ENCODE measurements at regions not wholly inside any gene's neighbourhood (a gene's known extent, or its start where the extent isn't known, plus 50 kb on each side); places are given as distances from the start of the nearest gene placed in this dataset.

DNA sequence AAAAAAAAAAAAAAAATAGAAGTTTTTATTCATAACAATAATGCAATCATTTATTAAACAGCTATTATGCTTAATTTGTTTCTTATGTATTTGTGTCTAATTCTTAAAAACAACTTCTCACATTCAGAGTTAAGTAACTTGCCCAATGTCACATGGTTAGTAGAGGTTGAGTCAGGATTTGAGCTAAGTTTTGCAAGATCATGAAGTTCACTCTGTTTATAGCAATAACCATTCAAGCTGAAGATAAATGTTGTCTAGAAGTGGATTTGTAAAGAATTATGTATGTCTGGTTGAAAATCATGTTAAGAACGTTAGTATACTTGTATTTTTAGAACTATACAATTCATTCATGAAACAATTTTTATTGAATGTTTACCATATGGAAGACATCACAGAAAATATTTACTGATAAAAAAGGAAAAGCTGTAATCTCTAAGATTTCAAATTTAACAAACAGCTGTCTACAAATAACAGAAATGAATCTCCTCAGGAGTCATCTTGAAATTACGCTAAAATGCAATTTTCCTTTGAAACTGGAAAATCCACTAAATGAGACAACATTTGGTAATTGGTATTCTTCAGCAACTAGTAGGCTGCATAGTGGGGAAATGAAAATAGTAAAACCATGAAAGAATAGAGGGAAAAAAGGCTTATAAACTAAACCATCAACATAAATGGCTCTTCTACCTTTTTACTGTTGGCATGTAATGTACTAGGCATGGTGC, 70.5 kb upstream of the AHR start:
- TF ChIP-seq, protein P1, sequence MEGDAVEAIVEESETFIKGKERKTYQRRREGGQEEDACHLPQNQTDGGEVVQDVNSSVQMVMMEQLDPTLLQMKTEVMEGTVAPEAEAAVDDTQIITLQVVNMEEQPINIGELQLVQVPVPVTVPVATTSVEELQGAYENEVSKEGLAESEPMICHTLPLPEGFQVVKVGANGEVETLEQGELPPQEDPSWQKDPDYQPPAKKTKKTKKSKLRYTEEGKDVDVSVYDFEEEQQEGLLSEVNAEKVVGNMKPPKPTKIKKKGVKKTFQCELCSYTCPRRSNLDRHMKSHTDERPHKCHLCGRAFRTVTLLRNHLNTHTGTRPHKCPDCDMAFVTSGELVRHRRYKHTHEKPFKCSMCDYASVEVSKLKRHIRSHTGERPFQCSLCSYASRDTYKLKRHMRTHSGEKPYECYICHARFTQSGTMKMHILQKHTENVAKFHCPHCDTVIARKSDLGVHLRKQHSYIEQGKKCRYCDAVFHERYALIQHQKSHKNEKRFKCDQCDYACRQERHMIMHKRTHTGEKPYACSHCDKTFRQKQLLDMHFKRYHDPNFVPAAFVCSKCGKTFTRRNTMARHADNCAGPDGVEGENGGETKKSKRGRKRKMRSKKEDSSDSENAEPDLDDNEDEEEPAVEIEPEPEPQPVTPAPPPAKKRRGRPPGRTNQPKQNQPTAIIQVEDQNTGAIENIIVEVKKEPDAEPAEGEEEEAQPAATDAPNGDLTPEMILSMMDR (conservative IDR thresholded peaks at IDR 0.05) = no peak
- H3K18ac ChIP-seq (ENCODE audit: insufficient read length, low read depth, low read length) = no peak overlapping the region
- H3K4ac ChIP-seq (ENCODE audit: low read depth, low read length) = no peak overlapping the region
- no peak overlapping the region for H2BK15ac ChIP-seq (ENCODE audit: low read depth, low read length)
- no peaks in the 10 kb centered on the region for H3K23me2 ChIP-seq (ENCODE audit: insufficient read length, low read depth, low read length, poor library complexity, severe bottlenecking)
- Mint-ChIP-seq H3K27me3 (ENCODE audit: low read depth) (no peaks in the 10 kb centered on the region), H3K9me3 (no peaks in the 10 kb centered on the region), H3K4me3 (no peak overlapping the region), H3K4me1 (no peaks in the 10 kb centered on the region), H3K36me3 (ENCODE audit: insufficient read depth in 1 of 3, low read depth in 3 of 3) (no peaks in the 10 kb centered on the region), H3K27ac (no peak overlapping the region)
- H3K79me2 ChIP-seq (ENCODE audit: insufficient read depth, low read length) = no peaks in the 10 kb centered on the region
- H4K91ac ChIP-seq (ENCODE audit: insufficient read length, low read depth, low read length) = no peak overlapping the region
- no peak overlapping the region for H2BK20ac ChIP-seq (ENCODE audit: low read depth, low read length, poor library complexity, severe bottlenecking)
- H3K79me1 ChIP-seq (ENCODE audit: insufficient read depth, low read depth, low read length, poor library complexity, severe bottlenecking) = no peaks in the 10 kb centered on the region
- no CpG with 5 or more reads among the region's 2 CpGs for WGBS (ENCODE audit: extremely low coverage, insufficient read length, low lambda C conversion rate)
- no peak overlapping the region for H4K8ac ChIP-seq (replicated peaks; ENCODE audit: insufficient read length, low read depth, low read length)
- H3T11ph ChIP-seq (ENCODE audit: low read length) = no peak overlapping the region
- no peaks in the 10 kb centered on the region for H3K9me3 ChIP-seq (ENCODE audit: control insufficient read depth, low read depth, low read length)
- no peaks in the 10 kb centered on the region for H3K27me3 ChIP-seq (ENCODE audit: insufficient read depth, low read length)
- H2BK120ac ChIP-seq (ENCODE audit: low read depth, low read length, poor library complexity, severe bottlenecking) = no peak overlapping the region
- H3K27ac ChIP-seq (ENCODE audit: insufficient read length, low read depth, low read length) = no peak overlapping the region
- no peak overlapping the region for H3K56ac ChIP-seq (ENCODE audit: insufficient read length, low read depth, low read length)
- no peak overlapping the region for H4K5ac ChIP-seq (ENCODE audit: insufficient read length, low read depth, low read length)
- H2BK12ac ChIP-seq (ENCODE audit: insufficient read length, low read depth, low read length) = no peak overlapping the region
- H2AFZ ChIP-seq (ENCODE audit: low read length) = no peak overlapping the region
- no peak overlapping the region for H3K23ac ChIP-seq (ENCODE audit: insufficient read length, low read depth, low read length)
- no peak overlapping the region for H3K4me2 ChIP-seq (ENCODE audit: insufficient read depth, insufficient read length, low read length)
- H3K9ac ChIP-seq (ENCODE audit: extremely low read depth, insufficient read length, low read length) = no peak overlapping the region
- H3K14ac ChIP-seq (ENCODE audit: insufficient read depth, low read length) = no peak overlapping the region
- H2BK5ac ChIP-seq (ENCODE audit: insufficient read length, low read length) = no peak overlapping the region
- H4K20me1 ChIP-seq (ENCODE audit: control insufficient read depth, insufficient read depth, insufficient read length) = no peaks in the 10 kb centered on the region
- H3K4me1 ChIP-seq (ENCODE audit: insufficient read depth, low read length) = no peaks in the 10 kb centered on the region
- no peak overlapping the region for H2AK5ac ChIP-seq (ENCODE audit: insufficient read length, low read length)
- DNase-seq = no peak
